Fibroblast of lung (primary cell): ENCODE measurements at regions not wholly inside any gene's neighbourhood (a gene's known extent, or its start where the extent isn't known, plus 50 kb on each side); places are given as distances from the start of the nearest gene placed in this dataset.

Experiments used
- DNase-seq, 2 donors: peaks; one replicate each; pipeline versions ENCODE4 v3.0.0 to v3.0.0-alpha.2; 2010; ENCODE audit warnings: low read depth in 2 of 2
- H2AFZ ChIP-seq: 2 replicates; pipeline ENCODE4 v1.5.1; 2012; ENCODE audit warnings: low read length, control low read depth, inconsistent platforms
- H3K27ac ChIP-seq: 2 replicates; pipeline ENCODE4 v1.5.1; 2011; ENCODE audit warnings: low read length, control low read depth; ENCODE audit not compliant: insufficient read depth
- H3K27me3 ChIP-seq: 2 replicates; pipeline ENCODE4 v1.5.1; 2011; ENCODE audit warnings: mild to moderate bottlenecking, low read length; ENCODE audit not compliant: control insufficient read depth, insufficient read depth
- H3K36me3 ChIP-seq: 2 replicates; pipeline ENCODE4 v1.5.1; 2011; ENCODE audit warnings: low read length; ENCODE audit not compliant: control insufficient read depth, insufficient read depth
- H3K4me1 ChIP-seq: 2 replicates; pipeline ENCODE4 v1.5.1; 2011; ENCODE audit warnings: low read length; ENCODE audit not compliant: control insufficient read depth, insufficient read depth; ENCODE audit errors: extremely low read depth
- H3K4me2 ChIP-seq: 2 replicates; pipeline ENCODE4 v1.5.1; 2011; ENCODE audit warnings: low read length, control low read depth; ENCODE audit not compliant: insufficient read depth; ENCODE audit errors: extremely low read depth
- H3K4me3 ChIP-seq, 4 experiments: fragments of 200-600 bp in 1 of 4; sonication (generic) in 1 of 4; replicated peaks in 1 of 4; 2 replicates each; pipeline ENCODE4 v1.5.1; 2011 to 2016; ENCODE audit warnings: low read length in 4 of 4, low read depth in 3 of 4, mild to moderate bottlenecking in 3 of 4, control low read depth in 2 of 4, inconsistent platforms in 1 of 4, mixed read lengths in 1 of 4; ENCODE audit not compliant: insufficient read depth in 1 of 4; ENCODE audit errors: control extremely low read depth in 1 of 4
- H3K79me2 ChIP-seq: 2 replicates; pipeline ENCODE4 v1.5.1; 2012; ENCODE audit warnings: mild to moderate bottlenecking, low read length, inconsistent platforms; ENCODE audit not compliant: control insufficient read depth, insufficient read depth
- H3K9ac ChIP-seq: 2 replicates; pipeline ENCODE4 v1.5.1; 2011; ENCODE audit warnings: mild to moderate bottlenecking, low read length, control low read depth; ENCODE audit not compliant: insufficient read depth
- H3K9me3 ChIP-seq: 2 replicates; pipeline ENCODE4 v1.5.1; 2012; ENCODE audit warnings: low read depth, low read length; ENCODE audit not compliant: control insufficient read depth, insufficient read depth
- H4K20me1 ChIP-seq: 2 replicates; pipeline ENCODE4 v1.5.1; 2011; ENCODE audit warnings: low read length; ENCODE audit not compliant: control insufficient read depth, insufficient read depth; ENCODE audit errors: extremely low read depth
- CTCF ChIP-seq, 2 donors: IDR thresholded peaks in 1 of 2; conservative IDR thresholded peaks in 1 of 2; 1 replicate in 1 of 2; 2 replicates in 1 of 2; pipeline ENCODE4 v1.5.1; 2011 to 2012; ENCODE audit warnings: low read length in 2 of 2, control low read depth in 1 of 2, inconsistent platforms in 1 of 2, low read depth in 1 of 2, mild to moderate bottlenecking in 1 of 2
- EZH2 ChIP-seq: IDR thresholded peaks from 2 replicates; pipeline ENCODE4 v1.5.1; 2012; ENCODE audit warnings: low read length, control low read depth, mild to moderate bottlenecking; ENCODE audit errors: missing control alignments

GRCh38 chr3:191555037-191555436, 94.1 kb downstream of the PYDC2 start:
- H3K9ac ChIP-seq = no peak overlapping the region
- H3K36me3 ChIP-seq = no peaks in the 10 kb centered on the region
- no peak overlapping the region for H3K4me2 ChIP-seq
- no peak for DNase-seq
- H3K79me2 ChIP-seq = no peaks in the 10 kb centered on the region
- H2AFZ ChIP-seq = no peak overlapping the region
- no peaks in the 10 kb centered on the region for H3K4me1 ChIP-seq
- TF ChIP-seq CTCF (conservative IDR thresholded peaks at IDR 0.05 in 1 of 2, IDR thresholded peaks at IDR 0.05 in 1 of 2; ENCODE audit: low read depth in 1 of 2, low read length in 2 of 2) (no peak), EZH2 (no peak)
- no peak overlapping the region for H3K27ac ChIP-seq
- no peaks in the 10 kb centered on the region for H3K9me3 ChIP-seq
- H3K4me3 ChIP-seq = no peak overlapping the region
- no peaks in the 10 kb centered on the region for H3K27me3 ChIP-seq
- H4K20me1 ChIP-seq = no peaks in the 10 kb centered on the region

- Histone ChIP-seq H3K4me3 (no peak overlapping the region), H3K4me1 (no peaks in the 10 kb centered on the region), H3K9me3 (no peaks in the 10 kb centered on the region), H3K4me2 (no peak overlapping the region), H3K27me3 (no peaks in the 10 kb centered on the region), H3K27ac (no peak overlapping the region), H3K79me2 (no peaks in the 10 kb centered on the region), H3K36me3 (no peaks in the 10 kb centered on the region), H2AFZ (no peak overlapping the region), H4K20me1 (no peaks in the 10 kb centered on the region), H3K9ac (no peak overlapping the region)
- no peak for DNase-seq
- TF ChIP-seq EZH2 = no peak
- no peak for TF ChIP-seq CTCF (conservative IDR thresholded peaks at IDR 0.05 in 1 of 2, IDR thresholded peaks at IDR 0.05 in 1 of 2; ENCODE audit: low read depth in 1 of 2, low read length in 2 of 2)
Measured at GRCh38 chr3:191557322-191557721, 96.4 kb downstream of the PYDC2 start.

- H3K27me3 ChIP-seq = no peaks in the 10 kb centered on the region
- no peak overlapping the region for H3K4me3 ChIP-seq
- no peaks in the 10 kb centered on the region for H3K36me3 ChIP-seq
- no peak overlapping the region for H2AFZ ChIP-seq
- H3K27ac ChIP-seq = no peak overlapping the region
- DNase-seq = no peak
- TF ChIP-seq CTCF (conservative IDR thresholded peaks at IDR 0.05 in 1 of 2, IDR thresholded peaks at IDR 0.05 in 1 of 2; ENCODE audit: low read depth in 1 of 2, low read length in 2 of 2) (no peak), EZH2 (no peak)
- no peak overlapping the region for H3K9ac ChIP-seq
- no peak overlapping the region for H3K4me2 ChIP-seq
- H4K20me1 ChIP-seq = no peaks in the 10 kb centered on the region
- H3K4me1 ChIP-seq = no peaks in the 10 kb centered on the region
- H3K79me2 ChIP-seq = no peaks in the 10 kb centered on the region
- no peaks in the 10 kb centered on the region for H3K9me3 ChIP-seq
Measured at GRCh38 chr3:191563722-191564121, 102.8 kb downstream of the PYDC2 start.
